Spleen (tissue), 11 donors: ENCODE measurements at regions not wholly inside any gene's neighbourhood (a gene's known extent, or its start where the extent isn't known, plus 50 kb on each side); places are given as distances from the start of the nearest gene placed in this dataset.
"Not testable (repeated sequence)": the region's sequence is repeated elsewhere in the genome, so short reads cannot be mapped to it uniquely, and the experiment has no call there.

ENCODE experiments used
- DNase-seq: peaks from one replicate; pipeline ENCODE4 v3.0.0-alpha.2; 2020
- H3K27ac ChIP-seq, 8 donors: fragments of 200-600 bp; sonication (generic) in 7 of 8; 1 replicate in 4 of 8; 2 replicates in 4 of 8; pipeline versions ENCODE4 v1.5.0 to v1.8.0; 2016 to 2021; ENCODE audit warnings: inconsistent platforms in 4 of 8, mild to moderate bottlenecking in 4 of 8, moderate library complexity in 1 of 8
- H3K27me3 ChIP-seq, 7 donors: fragments of 200-600 bp; sonication (generic) in 6 of 7; replicated peaks in 1 of 7; 1 replicate in 4 of 7; 2 replicates in 3 of 7; pipeline versions ENCODE4 v1.5.0 to v1.8.0; 2016 to 2021; ENCODE audit warnings: inconsistent platforms in 3 of 7, mild to moderate bottlenecking in 1 of 7
- H3K36me3 ChIP-seq, 6 donors: fragments of 200-600 bp; sonication (generic) in 5 of 6; 1 replicate in 4 of 6; 2 replicates in 2 of 6; pipeline versions ENCODE4 v1.5.0 to v1.8.0; 2016 to 2021; ENCODE audit warnings: inconsistent platforms in 2 of 6
- H3K4me1 ChIP-seq, 6 donors: fragments of 200-600 bp; sonication (generic) in 5 of 6; 1 replicate in 3 of 6; 2 replicates in 3 of 6; pipeline versions ENCODE4 v1.5.0 to v1.8.0; 2016 to 2021; ENCODE audit warnings: inconsistent platforms in 3 of 6
- H3K4me3 ChIP-seq, 8 donors: fragments of 200-600 bp; sonication (generic) in 7 of 8; 1 replicate in 4 of 8; 2 replicates in 4 of 8; pipeline versions ENCODE4 v1.5.0 to v1.8.0; 2016 to 2021; ENCODE audit warnings: inconsistent platforms in 4 of 8, mild to moderate bottlenecking in 4 of 8, moderate library complexity in 2 of 8
- H3K9me3 ChIP-seq, 8 donors: fragments of 200-600 bp; sonication (generic) in 7 of 8; 1 replicate in 4 of 8; 2 replicates in 4 of 8; pipeline versions ENCODE4 v1.5.0 to v1.8.0; 2016 to 2021; ENCODE audit warnings: inconsistent platforms in 4 of 8
- POLR2A ChIP-seq, 3 donors: fragments of 450-650 bp; IDR thresholded peaks; one replicate each; pipeline ENCODE4 v1.5.1; 2017; ENCODE audit warnings: antibody characterized with exemption in 3 of 3, mild to moderate bottlenecking in 1 of 3
- POLR2AphosphoS5 ChIP-seq, 3 donors: sonication (generic); formaldehyde crosslinking; IDR thresholded peaks; one replicate each; pipeline ENCODE4 v1.5.1; 2017; ENCODE audit warnings: antibody characterized with exemption in 3 of 3
- WGBS, 5 donors: extraction: QIAGEN DNeasy Blood & Tissue Kit in 3 of 5; methylation state at CpG; one replicate each; pipeline versions ENCODE4 v1.1.5 to v1.1.7; 2013 to 2018; 5-methylcytosine and 5-hydroxymethylcytosine counted together
- intact Hi-C: fragments of 100-400 bp; cut with DNase I; formaldehyde crosslinking; loops from one replicate; pipeline ENCODE4 v1.15.0; 2023; ENCODE audit warnings: low total_unique reads
- TF ChIP-seq, protein P1 (sequence below), 11 experiments: fragments of 200-600 bp in 7 of 11; fragments of 450-650 bp in 4 of 11; sonication (generic) in 4 of 11; IDR thresholded peaks in 8 of 11; conservative IDR thresholded peaks in 3 of 11; 1 replicate in 7 of 11; 2 replicates in 4 of 11; pipeline versions ENCODE4 v1.4.0 to v1.8.0; 2016 to 2021; ENCODE audit warnings: antibody characterized with exemption in 11 of 11, inconsistent platforms in 4 of 11, mild to moderate bottlenecking in 1 of 11
- donor health status: healthy with polysubstance abuse.
- donor health status: DM: no; HTN: no; CAD: no; lungs with moderate emphysema.
- donor health status: DM: no; HTN: no; CAD: no.
- donor health status: Bipolar disorder and iron deficiency.
- donor health status: healthy.
- donor health status: DM: no; HTN: no; CAD: no.
- donor health status: DM: yes; HTN: yes; CAD: no.

DNA sequence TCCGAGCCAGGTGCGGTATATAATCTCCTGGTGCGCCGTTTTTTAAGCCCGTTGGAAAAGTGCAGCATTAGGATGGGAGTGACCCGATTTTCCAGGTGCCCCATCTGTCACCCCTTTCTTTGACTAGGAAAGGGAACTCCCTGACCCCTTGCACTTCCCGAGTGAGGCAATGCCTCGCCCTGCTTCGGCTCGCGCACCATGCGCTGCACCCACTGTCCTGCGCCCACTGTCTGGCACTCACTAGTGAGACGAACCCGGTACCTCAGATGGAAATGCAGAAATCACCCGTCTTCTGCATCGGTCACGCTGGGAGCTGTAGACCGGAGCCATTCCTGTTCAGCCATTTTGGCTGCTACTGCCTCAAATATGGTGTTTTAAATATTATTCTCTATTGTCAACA lies 198.0 kb downstream of the MEIS1 start:
- H3K27me3 ChIP-seq, H3K36me3 ChIP-seq, intact Hi-C loops, H3K4me1 ChIP-seq, H3K4me3 ChIP-seq, DNase-seq, H3K27ac ChIP-seq: not testable (repeated sequence)
- peaks cover 0 to 18% (median 2%) of the 10 kb centered on the region in 8 donors for H3K9me3 ChIP-seq
- WGBS, 5 donors, result 90 to 95% (median 92%) methylated on average over 19 of the region's 19 CpGs

DNA sequence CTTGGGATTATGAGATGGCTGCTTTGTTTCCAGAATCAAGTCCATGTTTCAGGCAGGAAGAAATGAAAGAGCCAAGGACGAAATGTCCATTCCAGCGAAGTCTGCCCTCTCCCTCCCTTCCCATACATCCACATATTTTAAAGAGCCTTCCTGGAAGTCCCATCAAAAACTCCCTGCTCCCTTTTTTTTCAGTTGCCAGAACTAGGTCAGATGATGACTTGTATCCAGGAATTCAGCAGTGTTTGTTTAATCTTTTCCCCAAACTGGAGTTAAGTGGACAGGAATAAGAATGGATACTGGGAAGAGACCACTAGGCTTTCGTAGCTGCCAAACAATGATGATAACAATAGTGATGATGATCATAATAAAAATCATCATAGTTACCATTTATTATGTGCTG lies 198.7 kb downstream of the MEIS1 start:
- TF ChIP-seq, protein P1, sequence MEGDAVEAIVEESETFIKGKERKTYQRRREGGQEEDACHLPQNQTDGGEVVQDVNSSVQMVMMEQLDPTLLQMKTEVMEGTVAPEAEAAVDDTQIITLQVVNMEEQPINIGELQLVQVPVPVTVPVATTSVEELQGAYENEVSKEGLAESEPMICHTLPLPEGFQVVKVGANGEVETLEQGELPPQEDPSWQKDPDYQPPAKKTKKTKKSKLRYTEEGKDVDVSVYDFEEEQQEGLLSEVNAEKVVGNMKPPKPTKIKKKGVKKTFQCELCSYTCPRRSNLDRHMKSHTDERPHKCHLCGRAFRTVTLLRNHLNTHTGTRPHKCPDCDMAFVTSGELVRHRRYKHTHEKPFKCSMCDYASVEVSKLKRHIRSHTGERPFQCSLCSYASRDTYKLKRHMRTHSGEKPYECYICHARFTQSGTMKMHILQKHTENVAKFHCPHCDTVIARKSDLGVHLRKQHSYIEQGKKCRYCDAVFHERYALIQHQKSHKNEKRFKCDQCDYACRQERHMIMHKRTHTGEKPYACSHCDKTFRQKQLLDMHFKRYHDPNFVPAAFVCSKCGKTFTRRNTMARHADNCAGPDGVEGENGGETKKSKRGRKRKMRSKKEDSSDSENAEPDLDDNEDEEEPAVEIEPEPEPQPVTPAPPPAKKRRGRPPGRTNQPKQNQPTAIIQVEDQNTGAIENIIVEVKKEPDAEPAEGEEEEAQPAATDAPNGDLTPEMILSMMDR (IDR thresholded peaks at IDR 0.05 in 8 of 11, conservative IDR thresholded peaks at IDR 0.05 in 3 of 11), result no peak
- TF ChIP-seq POLR2A (IDR thresholded peaks at IDR 0.05) (no peak), POLR2AphosphoS5 (IDR thresholded peaks at IDR 0.05) (no peak)
- H3K4me3 ChIP-seq, result no peak overlapping the region
- H3K27me3 ChIP-seq, result no peaks in the 10 kb centered on the region
- H3K27ac ChIP-seq, result no peak overlapping the region
- 70 to 86% (median 82%) methylated on average over 3 of the region's 3 CpGs for WGBS, 5 donors
- no peaks in the 10 kb centered on the region for H3K4me1 ChIP-seq
- peaks cover 0 to 18% (median 2%) of the 10 kb centered on the region in 8 donors for H3K9me3 ChIP-seq
- H3K36me3 ChIP-seq, result no peaks in the 10 kb centered on the region
- no peak for DNase-seq
- intact Hi-C loops, result no loop called here

DNA sequence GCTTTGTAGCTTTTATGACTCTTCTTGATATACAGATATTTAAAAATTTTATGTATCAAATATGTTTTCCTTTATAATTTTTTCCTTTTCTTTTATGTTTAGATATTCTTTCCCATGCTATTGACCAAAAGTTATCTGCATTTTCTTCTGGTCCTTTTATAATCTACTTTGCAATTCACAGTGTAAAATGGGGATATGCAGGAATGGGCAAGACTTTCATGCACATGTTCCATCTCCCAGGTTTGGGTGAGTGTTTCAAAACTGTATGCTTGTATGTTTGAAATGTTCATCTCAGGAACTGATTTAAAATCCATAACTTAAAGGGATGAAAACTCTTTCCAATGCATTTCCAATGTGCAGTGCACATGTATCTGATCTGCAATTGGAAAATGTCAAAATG lies 199.9 kb downstream of the MEIS1 start:
- Histone ChIP-seq H3K36me3 (no peaks in the 10 kb centered on the region), H3K4me1 (no peaks in the 10 kb centered on the region), H3K27ac (no peak overlapping the region), H3K9me3 (peaks cover 0 to 18% (median 2%) of the 10 kb centered on the region in 8 donors), H3K4me3 (no peak overlapping the region), H3K27me3 (no peaks in the 10 kb centered on the region)
- no peak for TF ChIP-seq POLR2A (IDR thresholded peaks at IDR 0.05)
- intact Hi-C loops, result no loop called here
- DNase-seq, result no peak

DNA sequence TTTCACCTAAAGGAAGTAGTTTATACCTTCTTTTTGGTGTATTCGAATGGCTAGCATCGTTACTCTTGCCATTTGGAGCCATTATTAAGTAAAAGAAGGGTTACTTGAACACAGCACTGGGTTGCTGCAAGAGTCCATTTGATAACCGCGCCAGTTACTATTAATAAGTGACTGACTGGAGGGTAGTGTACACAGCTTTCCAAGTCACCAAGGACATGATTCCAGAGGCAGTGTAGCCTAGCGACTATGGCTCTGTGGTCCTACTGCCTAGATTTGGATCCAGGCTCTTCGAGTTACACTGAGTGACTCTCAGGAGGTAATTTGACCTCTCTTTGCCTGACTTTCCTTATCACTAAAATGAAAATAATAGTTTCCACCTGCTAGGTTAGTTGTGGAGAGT lies 206.8 kb downstream of the MEIS1 start:
- intact Hi-C loops, result no loop called here
- H3K27ac ChIP-seq, result no peak overlapping the region
- H3K27me3 ChIP-seq, result no peaks in the 10 kb centered on the region
- H3K36me3 ChIP-seq, result no peaks in the 10 kb centered on the region
- TF ChIP-seq POLR2A (IDR thresholded peaks at IDR 0.05), result no peak
- TF ChIP-seq, protein P1 (IDR thresholded peaks at IDR 0.05 in 8 of 11, conservative IDR thresholded peaks at IDR 0.05 in 3 of 11), result no peak
- TF ChIP-seq POLR2AphosphoS5 (IDR thresholded peaks at IDR 0.05), result no peak
- 83 to 94% (median 89%) methylated on average over 6 of the region's 6 CpGs for WGBS, 5 donors
- H3K4me3 ChIP-seq, result no peak overlapping the region
- H3K4me1 ChIP-seq, result no peaks in the 10 kb centered on the region
- peaks cover 0 to 4% (median 0%) of the 10 kb centered on the region in 8 donors for H3K9me3 ChIP-seq
- no peak for DNase-seq

DNA sequence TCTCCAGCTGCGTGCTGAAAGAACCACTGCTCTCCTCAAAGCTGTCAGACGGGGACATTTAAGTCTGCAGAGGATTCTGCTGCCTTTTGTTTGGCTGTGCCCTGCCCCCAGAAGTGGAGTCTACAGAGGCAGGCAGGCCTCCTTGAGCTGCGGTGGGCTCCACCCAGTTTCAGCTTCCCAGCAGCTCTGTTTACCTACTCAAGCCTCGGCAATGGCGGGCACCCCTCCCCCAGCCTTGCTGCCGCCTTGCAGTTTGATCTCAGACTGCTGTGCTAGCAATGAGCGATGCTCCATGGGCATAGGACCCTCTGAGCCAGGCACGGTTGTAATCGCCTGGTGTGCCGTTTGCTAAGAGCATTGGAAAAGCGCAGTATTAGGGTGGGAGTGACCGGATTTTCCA lies 213.2 kb downstream of the MEIS1 start:
- H3K36me3 ChIP-seq, H3K4me3 ChIP-seq, H3K4me1 ChIP-seq, H3K27me3 ChIP-seq, H3K27ac ChIP-seq, H3K9me3 ChIP-seq, intact Hi-C loops, DNase-seq: not testable (repeated sequence)
- 76 to 88% (median 79%) methylated on average over 9 to 12 of the region's 12 CpGs for WGBS, 5 donors

DNA sequence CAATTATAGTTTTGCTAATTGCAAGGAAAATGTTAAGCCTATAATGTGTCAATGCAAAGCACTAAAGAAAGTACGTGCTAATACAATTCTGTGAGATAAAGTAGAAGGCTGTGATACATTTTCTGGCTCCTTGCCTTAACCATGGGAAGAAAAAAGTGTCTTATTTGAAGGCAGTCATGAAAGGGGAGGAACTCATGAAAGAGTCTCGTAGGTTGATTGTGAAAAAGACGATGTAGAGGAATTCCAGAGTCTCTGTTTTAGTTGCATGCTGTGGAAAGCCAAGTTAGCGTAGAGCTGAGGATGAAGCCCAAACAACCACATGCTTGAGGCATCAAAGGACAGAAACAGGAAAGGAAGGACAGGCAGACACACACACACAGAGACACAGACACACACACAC lies 214.1 kb downstream of the MEIS1 start:
- H3K9me3 ChIP-seq, result peaks cover 0 to 1% (median 0%) of the 10 kb centered on the region in 8 donors
- 49 to 85% (median 80%) methylated on average over 4 of the region's 4 CpGs for WGBS, 5 donors
- no peak for DNase-seq
- TF ChIP-seq, protein P1 (IDR thresholded peaks at IDR 0.05 in 8 of 11, conservative IDR thresholded peaks at IDR 0.05 in 3 of 11), result no peak
- no peak for TF ChIP-seq POLR2A (IDR thresholded peaks at IDR 0.05)
- TF ChIP-seq POLR2AphosphoS5 (IDR thresholded peaks at IDR 0.05), result no peak
- H3K27ac ChIP-seq, result no peak overlapping the region
- intact Hi-C loops, result no loop called here
- no peaks in the 10 kb centered on the region for H3K27me3 ChIP-seq
- H3K36me3 ChIP-seq, result no peaks in the 10 kb centered on the region
- H3K4me3 ChIP-seq, result no peak overlapping the region
- H3K4me1 ChIP-seq, result no peaks in the 10 kb centered on the region
